Tibial nerve (tissue), 4 donors: ENCODE measurements at regions not wholly inside any gene's neighbourhood (a gene's known extent, or its start where the extent isn't known, plus 50 kb on each side); places are given as distances from the start of the nearest gene placed in this dataset.

Experiments
- CTCF ChIP-seq, 5 experiments: fragments of 200-600 bp in 3 of 5; fragments of 450-650 bp in 2 of 5; sonication (generic) in 3 of 5; IDR thresholded peaks; one replicate each; pipeline ENCODE4 v1.5.1; 2016 to 2019; ENCODE audit warnings: antibody characterized with exemption in 5 of 5, mild to moderate bottlenecking in 3 of 5, moderate library complexity in 2 of 5
- EP300 ChIP-seq, 2 donors: sonication (generic); formaldehyde crosslinking; IDR thresholded peaks; one replicate each; pipeline ENCODE4 v1.6.1; 2017; ENCODE audit warnings: antibody characterized with exemption in 2 of 2, mild to moderate bottlenecking in 1 of 2
- POLR2A ChIP-seq, 2 donors: fragments of 450-650 bp; IDR thresholded peaks; one replicate each; pipeline ENCODE4 v1.6.1; 2017; ENCODE audit warnings: antibody characterized with exemption in 2 of 2, mild to moderate bottlenecking in 2 of 2, moderate library complexity in 2 of 2

- no peak for TF ChIP-seq CTCF (IDR thresholded peaks at IDR 0.05)
- TF ChIP-seq POLR2A (IDR thresholded peaks at IDR 0.05) = no peak
- no peak for TF ChIP-seq EP300 (IDR thresholded peaks at IDR 0.05)
Measured at GRCh38 chr3:194208709-194209108, 72.8 kb downstream of the HES1 start.
